Cardiac fibroblast (primary cell): ENCODE measurements at regions not wholly inside any gene's neighbourhood (a gene's known extent, or its start where the extent isn't known, plus 50 kb on each side); places are given as distances from the start of the nearest gene placed in this dataset.

ENCODE experiments used
- DNase-seq, 2 donors: peaks; one replicate each; pipeline versions ENCODE4 v3.0.0 to v3.0.0-alpha.2; 2010; ENCODE audit warnings: low read depth in 2 of 2
- H3K4me3 ChIP-seq, 2 donors: replicated peaks in 1 of 2; 1 replicate in 1 of 2; 2 replicates in 1 of 2; pipeline ENCODE4 v1.5.1; 2011; ENCODE audit warnings: low read depth in 2 of 2, low read length in 2 of 2, mild to moderate bottlenecking in 2 of 2, moderate library complexity in 1 of 2
- TF ChIP-seq, protein P1 (sequence below): IDR thresholded peaks from one replicate; pipeline ENCODE4 v1.5.1; 2011; ENCODE audit warnings: low read depth, mild to moderate bottlenecking, low read length, inconsistent platforms

DNA sequence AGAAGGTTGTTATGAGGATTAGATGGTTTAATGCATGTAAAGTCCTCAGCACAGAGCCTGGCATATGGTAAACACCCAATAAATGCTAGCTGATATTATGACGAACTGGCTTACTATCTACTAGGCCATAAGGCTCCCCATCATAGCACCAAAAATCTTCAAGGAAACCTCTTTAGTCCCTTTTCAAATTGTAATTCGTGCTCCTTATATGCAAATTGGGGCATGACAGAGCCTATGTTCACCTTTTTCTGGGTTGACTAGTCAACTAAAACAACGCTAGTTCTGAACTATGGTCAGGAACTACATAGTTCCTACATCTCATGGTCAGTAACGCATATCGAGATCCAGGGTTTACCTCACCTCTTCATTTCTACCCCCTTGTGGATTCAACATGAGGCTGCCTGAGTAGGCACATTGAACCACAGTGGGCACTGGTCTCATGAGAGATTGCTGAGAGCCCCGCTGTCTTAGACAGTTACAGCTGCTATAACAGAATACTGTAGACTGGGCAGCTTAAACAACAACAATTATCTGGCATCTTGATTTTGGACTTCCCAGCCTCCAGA, 97.2 kb upstream of the TNFAIP3 start:
- no peak for DNase-seq
- TF ChIP-seq, protein P1, sequence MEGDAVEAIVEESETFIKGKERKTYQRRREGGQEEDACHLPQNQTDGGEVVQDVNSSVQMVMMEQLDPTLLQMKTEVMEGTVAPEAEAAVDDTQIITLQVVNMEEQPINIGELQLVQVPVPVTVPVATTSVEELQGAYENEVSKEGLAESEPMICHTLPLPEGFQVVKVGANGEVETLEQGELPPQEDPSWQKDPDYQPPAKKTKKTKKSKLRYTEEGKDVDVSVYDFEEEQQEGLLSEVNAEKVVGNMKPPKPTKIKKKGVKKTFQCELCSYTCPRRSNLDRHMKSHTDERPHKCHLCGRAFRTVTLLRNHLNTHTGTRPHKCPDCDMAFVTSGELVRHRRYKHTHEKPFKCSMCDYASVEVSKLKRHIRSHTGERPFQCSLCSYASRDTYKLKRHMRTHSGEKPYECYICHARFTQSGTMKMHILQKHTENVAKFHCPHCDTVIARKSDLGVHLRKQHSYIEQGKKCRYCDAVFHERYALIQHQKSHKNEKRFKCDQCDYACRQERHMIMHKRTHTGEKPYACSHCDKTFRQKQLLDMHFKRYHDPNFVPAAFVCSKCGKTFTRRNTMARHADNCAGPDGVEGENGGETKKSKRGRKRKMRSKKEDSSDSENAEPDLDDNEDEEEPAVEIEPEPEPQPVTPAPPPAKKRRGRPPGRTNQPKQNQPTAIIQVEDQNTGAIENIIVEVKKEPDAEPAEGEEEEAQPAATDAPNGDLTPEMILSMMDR = no peak
- no peak overlapping the region for H3K4me3 ChIP-seq

DNA sequence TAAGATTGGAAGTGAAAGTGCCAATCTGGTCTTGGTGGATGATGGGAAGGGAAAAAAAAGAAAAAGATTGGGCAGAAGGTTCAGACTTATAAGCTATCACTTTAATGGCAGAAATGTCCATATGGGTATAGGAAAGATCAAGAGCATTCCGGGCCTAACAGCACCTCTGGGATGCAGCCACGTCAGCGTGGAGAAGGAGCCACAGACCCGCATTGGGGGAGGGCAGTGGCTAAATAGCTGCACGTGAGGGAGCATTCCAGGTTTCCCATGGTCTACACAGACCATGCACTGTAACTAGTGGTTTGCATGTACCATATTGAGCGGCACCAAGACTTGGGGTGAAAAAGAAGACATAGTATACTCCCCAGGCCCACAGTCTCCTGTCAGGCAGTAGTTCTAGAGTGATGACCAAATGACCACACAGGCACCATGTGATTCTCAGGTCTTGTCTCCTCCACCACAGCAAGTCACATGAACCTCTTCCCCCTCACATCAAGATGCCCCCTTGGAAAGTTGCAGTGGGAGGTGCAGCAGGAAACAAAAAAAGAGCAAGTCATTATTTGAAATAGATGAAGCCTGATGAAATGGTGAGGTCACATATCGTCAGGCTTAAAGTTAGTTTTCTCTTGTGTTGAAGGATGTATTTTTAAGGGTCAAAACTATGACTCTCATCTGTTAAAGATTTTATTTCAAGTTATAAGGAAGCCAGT, 94.4 kb upstream of the TNFAIP3 start:
- TF ChIP-seq, protein P1 = no peak
- no peak for DNase-seq
- no peak overlapping the region for H3K4me3 ChIP-seq

DNA sequence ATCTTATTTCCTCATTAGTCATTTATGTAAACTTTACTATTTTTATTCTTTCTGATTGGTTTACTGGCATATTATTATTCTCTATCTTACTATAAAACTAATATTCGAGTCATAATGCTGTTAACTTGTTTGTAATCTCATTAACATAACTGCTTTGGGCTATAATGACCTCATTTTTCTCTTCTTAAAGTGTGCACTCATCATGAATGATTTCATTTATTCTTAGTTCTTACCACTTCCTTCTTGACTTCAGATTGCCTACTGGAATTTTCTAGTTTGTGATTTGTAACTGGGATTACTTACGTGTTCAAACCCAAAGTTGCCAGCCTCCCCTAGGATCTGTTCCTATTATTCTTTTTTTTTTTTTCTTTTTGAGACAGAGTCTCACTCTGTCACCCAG, 91.8 kb upstream of the TNFAIP3 start:
- H3K4me3 ChIP-seq = no peak overlapping the region

DNA sequence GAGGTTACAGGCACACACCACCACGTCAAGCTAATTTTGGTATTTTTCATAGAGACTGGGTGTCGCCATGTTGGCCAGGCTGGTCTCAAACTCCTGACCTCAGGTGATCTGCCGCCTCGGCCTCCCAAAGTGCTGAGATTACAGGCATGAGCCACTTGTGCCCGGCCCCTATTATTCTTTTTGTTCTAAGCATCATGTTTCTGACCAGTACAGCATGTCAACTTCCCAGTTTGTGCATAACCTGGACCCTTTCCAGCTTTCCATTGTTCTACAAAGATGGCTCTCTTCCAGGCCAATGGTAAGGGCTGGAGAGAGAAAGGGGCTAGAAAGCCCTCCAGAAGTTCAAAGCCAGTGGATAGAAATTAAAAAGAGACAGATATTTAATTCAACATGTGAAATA, 91.3 kb upstream of the TNFAIP3 start:
- no peak overlapping the region for H3K4me3 ChIP-seq
- TF ChIP-seq, protein P1 = no peak
- peak; percentile 85 to 87 for DNase-seq

More for the DNA sequence above, 91.8 kb upstream of the TNFAIP3 start:
- DNase-seq = no peak
- TF ChIP-seq, protein P1 = no peak

DNA sequence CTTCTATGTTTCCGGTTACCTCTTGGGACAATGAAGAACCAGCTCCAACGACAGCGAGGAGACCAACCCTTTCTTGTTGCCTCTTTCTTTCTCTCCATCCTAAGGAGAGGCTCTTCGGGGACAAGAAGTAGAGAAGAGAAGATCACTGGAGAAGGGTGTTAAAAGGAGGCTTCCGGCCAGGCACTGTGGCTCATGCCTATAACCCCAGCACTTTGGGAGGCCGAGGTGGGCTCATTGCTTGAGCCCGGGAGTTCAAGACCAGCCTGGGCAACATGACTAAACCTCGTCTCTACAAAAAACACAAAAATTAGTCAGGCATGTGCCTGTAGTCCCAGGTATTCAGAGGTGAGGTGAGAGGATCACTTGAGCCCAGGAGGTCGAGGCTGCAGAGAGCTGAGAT, 90.8 kb upstream of the TNFAIP3 start:
- TF ChIP-seq, protein P1 = no peak
- no peak for DNase-seq

DNA sequence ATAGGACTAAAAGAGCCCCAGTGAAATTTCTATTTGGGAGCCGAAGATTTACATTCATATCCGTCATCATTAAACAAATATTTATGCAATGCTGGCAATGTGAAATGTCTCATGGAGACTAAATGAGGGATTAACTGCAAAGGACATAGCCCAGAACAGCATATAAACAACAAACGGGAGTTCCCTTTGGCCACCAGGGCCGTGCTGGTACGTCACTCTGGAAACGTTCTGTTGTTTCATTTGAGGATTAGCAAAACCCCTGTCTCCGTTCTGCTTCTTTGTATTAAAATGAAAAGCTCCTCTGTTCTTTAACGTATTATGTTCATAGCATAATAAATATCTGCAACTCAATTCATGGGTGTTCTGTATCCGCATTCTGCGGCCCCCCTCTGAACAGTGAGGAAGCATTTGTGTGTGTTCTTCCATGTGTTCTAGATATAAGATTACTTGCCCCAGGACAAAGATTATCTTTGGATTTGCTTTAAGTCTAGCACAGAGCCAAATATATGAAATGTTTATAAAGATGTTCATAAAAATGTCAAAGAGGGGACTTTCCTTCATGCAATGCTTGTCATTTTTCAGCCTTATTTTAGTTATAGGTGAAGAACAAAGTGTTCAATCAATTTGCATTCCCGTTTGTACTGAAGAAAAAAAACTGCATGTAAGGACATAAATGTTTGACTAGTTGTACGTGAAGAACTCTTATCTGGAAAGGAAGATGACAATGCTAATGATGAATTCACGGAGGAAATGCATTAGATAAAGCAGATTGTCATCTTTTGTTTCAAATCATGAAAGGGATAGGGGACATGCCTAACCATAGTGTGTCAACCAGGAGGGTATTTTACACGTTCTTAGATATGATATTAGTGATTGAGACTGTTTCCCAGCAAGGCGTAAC, 90.0 kb upstream of the TNFAIP3 start:
- H3K4me3 ChIP-seq = no peak overlapping the region
- TF ChIP-seq, protein P1 = peak; percentile 16
- peak; percentile 73 to 82 for DNase-seq

More for the DNA sequence above, 90.8 kb upstream of the TNFAIP3 start:
- no peak overlapping the region for H3K4me3 ChIP-seq
